Aorta (tissue), 5 donors: ENCODE measurements at regions not wholly inside any gene's neighbourhood (a gene's known extent, or its start where the extent isn't known, plus 50 kb on each side); places are given as distances from the start of the nearest gene placed in this dataset.
A peak's percentile ranks its signal among the peaks of the same experiment; 100 is the strongest.

Experiments used
- ATAC-seq: fragments of 200-7000 bp; cut with Tn5 transposase; one replicate; pipeline ENCODE4 v1.9.1; 2022; ENCODE audit warnings: moderate library complexity; ENCODE audit not compliant: low FRiP score
- DNase-seq, 2 donors: peaks; one replicate each; pipeline ENCODE4 v3.0.0-alpha.2; 2020
- H3K27ac ChIP-seq, 2 donors: one replicate each; pipeline ENCODE4 v1.5.1; 2013; ENCODE audit warnings: low read length in 2 of 2, mild to moderate bottlenecking in 2 of 2, moderate library complexity in 2 of 2, control low read depth in 1 of 2, inconsistent platforms in 1 of 2, low read depth in 1 of 2
- H3K27me3 ChIP-seq, 2 donors: one replicate each; pipeline ENCODE4 v1.6.1; 2013; ENCODE audit warnings: control low read depth in 1 of 2, low read length in 1 of 2, mild to moderate bottlenecking in 1 of 2, moderate library complexity in 1 of 2; ENCODE audit not compliant: insufficient read depth in 2 of 2, control insufficient read depth in 1 of 2
- H3K36me3 ChIP-seq, 2 donors: one replicate each; pipeline ENCODE4 v1.6.1; 2013; ENCODE audit warnings: control low read depth in 1 of 2, low read length in 1 of 2, mild to moderate bottlenecking in 1 of 2; ENCODE audit not compliant: insufficient read depth in 2 of 2, control insufficient read depth in 1 of 2
- H3K4me1 ChIP-seq, 2 donors: one replicate each; pipeline ENCODE4 v1.6.1; 2013; ENCODE audit warnings: low read length in 2 of 2, control low read depth in 1 of 2, mild to moderate bottlenecking in 1 of 2, moderate library complexity in 1 of 2; ENCODE audit not compliant: insufficient read depth in 2 of 2, control insufficient read depth in 1 of 2
- H3K4me3 ChIP-seq, 2 donors: one replicate each; pipeline ENCODE4 v1.5.1; 2013; ENCODE audit warnings: low read length in 2 of 2, control low read depth in 1 of 2, mild to moderate bottlenecking in 1 of 2
- H3K9me3 ChIP-seq: one replicate; pipeline ENCODE4 v1.6.1; 2013; ENCODE audit warnings: mild to moderate bottlenecking, low read length; ENCODE audit not compliant: control insufficient read depth
- WGBS, 2 donors: extraction: QIAGEN DNeasy Blood & Tissue Kit; methylation state at CpG; one replicate each; pipeline ENCODE4 v1.1.7; 2013; 5-methylcytosine and 5-hydroxymethylcytosine counted together
- intact Hi-C, 2 donors: fragments of 100-400 bp; cut with DNase I; formaldehyde crosslinking; loops; one replicate each; pipeline versions ENCODE4 v1.14.2 to v1.15.0; 2022
- donor health status: healthy with polysubstance abuse.
- donor health status: Bipolar disorder and iron deficiency.
- donor health status: DM: no; HTN: no; CAD: no.
- donor health status: DM: no; HTN: no; CAD: no.
- donor health status: DM: yes; HTN: yes; CAD: no.

- no peak overlapping the region for H3K27ac ChIP-seq
- DNase-seq: peak in 1 of 2 donors; percentile 2
- H3K9me3 ChIP-seq: no peaks in the 10 kb centered on the region
- no peak for ATAC-seq
- H3K27me3 ChIP-seq: no peaks in the 10 kb centered on the region
- H3K4me1 ChIP-seq: no peaks in the 10 kb centered on the region
- WGBS, 2 donors: 82 to 96% methylated on average over 3 of the region's 3 CpGs
- H3K36me3 ChIP-seq: no peaks in the 10 kb centered on the region
- no peak overlapping the region for H3K4me3 ChIP-seq
- intact Hi-C loops: no loop called here
Measured at GRCh38 chr22:27681037-27681436, 120.5 kb downstream of the MN1 start.

GRCh38 chr22:27682437-27682836, 119.1 kb downstream of the MN1 start:
- H3K4me3 ChIP-seq: no peak overlapping the region
- no peak overlapping the region for H3K27ac ChIP-seq
- intact Hi-C loops: no loop called here
- no peaks in the 10 kb centered on the region for H3K27me3 ChIP-seq
- ATAC-seq: no peak
- WGBS, 2 donors: 85 to 87% methylated on average over 9 of the region's 9 CpGs
- no peaks in the 10 kb centered on the region for H3K9me3 ChIP-seq
- H3K4me1 ChIP-seq: no peaks in the 10 kb centered on the region
- DNase-seq: no peak
- no peaks in the 10 kb centered on the region for H3K36me3 ChIP-seq

- H3K27me3 ChIP-seq: no peaks in the 10 kb centered on the region
Measured at GRCh38 chr22:27684901-27685300, 116.7 kb downstream of the MN1 start.

DNA sequence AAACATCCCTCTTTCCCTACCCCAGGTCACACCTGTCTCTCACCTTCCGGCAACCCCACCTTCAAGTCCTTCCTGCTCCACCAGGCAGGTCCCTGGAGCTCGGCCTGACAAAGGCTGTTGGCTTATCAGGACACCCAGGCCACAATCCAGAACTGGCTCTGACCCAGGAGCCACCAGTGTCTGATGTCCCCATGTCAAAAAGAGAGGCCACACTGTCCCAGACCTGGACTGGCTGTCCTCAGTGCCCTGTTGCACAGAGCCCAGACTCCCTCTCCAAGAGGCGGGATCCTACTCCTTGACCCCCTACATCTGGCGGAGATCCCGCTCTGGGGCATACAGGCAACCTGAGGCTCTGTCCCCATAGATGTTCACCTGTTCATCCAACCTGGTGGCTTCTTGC, 116.0 kb downstream of the MN1 start:
- no peak overlapping the region for H3K27ac ChIP-seq
- no peak for DNase-seq
- H3K27me3 ChIP-seq: no peaks in the 10 kb centered on the region
- peak; percentile 4 for ATAC-seq
- intact Hi-C loops: loop anchor here in 1 of 2 donors (5.0 kb wide), 1 partner anchor 67 kb away; no protein-coding TSS in a partner anchor
- H3K36me3 ChIP-seq: no peaks in the 10 kb centered on the region
- no peak overlapping the region for H3K4me3 ChIP-seq
- 87 to 88% methylated on average over 5 of the region's 5 CpGs for WGBS, 2 donors
- no peaks in the 10 kb centered on the region for H3K4me1 ChIP-seq
- H3K9me3 ChIP-seq: no peaks in the 10 kb centered on the region

More at GRCh38 chr22:27684901-27685300, 116.7 kb downstream of the MN1 start:
- Histone ChIP-seq H3K9me3 (no peaks in the 10 kb centered on the region), H3K4me3 (no peak overlapping the region), H3K27ac (no peak overlapping the region), H3K36me3 (no peaks in the 10 kb centered on the region), H3K4me1 (no peaks in the 10 kb centered on the region)
- WGBS, 2 donors: 21 to 28% methylated on average over 9 of the region's 9 CpGs
- ATAC-seq (no peak), DNase-seq (no peak)
- intact Hi-C loops: loop anchor here in 1 of 2 donors (5.0 kb wide), 1 partner anchor 67 kb away; no protein-coding TSS in a partner anchor

GRCh38 chr22:27685970-27686369, 115.6 kb downstream of the MN1 start:
- Histone ChIP-seq H3K4me1 (no peaks in the 10 kb centered on the region), H3K4me3 (no peak overlapping the region), H3K36me3 (no peaks in the 10 kb centered on the region), H3K27me3 (no peaks in the 10 kb centered on the region), H3K9me3 (no peaks in the 10 kb centered on the region), H3K27ac (peak overlapping the region; percentile 31 to 68)
- intact Hi-C loops: loop anchor here in 1 of 2 donors (5.0 kb wide), 1 partner anchor 66 kb away; no protein-coding TSS in a partner anchor
- 70 to 75% methylated on average over 1 of the region's 1 CpG for WGBS, 2 donors
- DNase-seq (no peak), ATAC-seq (no peak)

DNA sequence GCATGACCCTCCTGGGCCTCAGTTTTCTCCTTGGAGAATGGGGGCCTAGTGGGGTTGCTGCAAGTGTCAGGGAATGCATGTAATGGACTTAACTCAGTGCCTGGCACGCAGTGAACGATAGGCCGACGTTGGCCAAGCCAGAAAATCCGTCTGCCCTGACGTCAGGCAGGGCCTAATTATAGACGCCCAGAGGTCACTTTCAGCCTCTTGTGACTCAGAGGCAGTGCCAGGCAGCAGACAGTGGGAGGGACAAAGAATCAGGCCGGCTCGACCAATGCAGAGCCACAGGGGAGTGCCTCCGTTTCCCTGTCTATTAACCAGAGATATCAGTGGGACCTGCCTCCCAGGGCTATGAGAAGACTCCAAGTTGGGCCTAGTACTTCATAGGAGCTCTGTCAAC, 115.0 kb downstream of the MN1 start:
- H3K9me3 ChIP-seq: no peaks in the 10 kb centered on the region
- peak overlapping the region; percentile 31 to 84 for H3K27ac ChIP-seq
- intact Hi-C loops: loop anchor here in 1 of 2 donors (5.0 kb wide), 1 partner anchor 66 kb away; no protein-coding TSS in a partner anchor
- H3K36me3 ChIP-seq: no peaks in the 10 kb centered on the region
- DNase-seq: peak; percentile 91 to 93
- H3K4me3 ChIP-seq: no peak overlapping the region
- ATAC-seq: peak; percentile 93
- 4 to 9% methylated on average over 10 of the region's 10 CpGs for WGBS, 2 donors
- no peaks in the 10 kb centered on the region for H3K4me1 ChIP-seq
- H3K27me3 ChIP-seq: no peaks in the 10 kb centered on the region

DNA sequence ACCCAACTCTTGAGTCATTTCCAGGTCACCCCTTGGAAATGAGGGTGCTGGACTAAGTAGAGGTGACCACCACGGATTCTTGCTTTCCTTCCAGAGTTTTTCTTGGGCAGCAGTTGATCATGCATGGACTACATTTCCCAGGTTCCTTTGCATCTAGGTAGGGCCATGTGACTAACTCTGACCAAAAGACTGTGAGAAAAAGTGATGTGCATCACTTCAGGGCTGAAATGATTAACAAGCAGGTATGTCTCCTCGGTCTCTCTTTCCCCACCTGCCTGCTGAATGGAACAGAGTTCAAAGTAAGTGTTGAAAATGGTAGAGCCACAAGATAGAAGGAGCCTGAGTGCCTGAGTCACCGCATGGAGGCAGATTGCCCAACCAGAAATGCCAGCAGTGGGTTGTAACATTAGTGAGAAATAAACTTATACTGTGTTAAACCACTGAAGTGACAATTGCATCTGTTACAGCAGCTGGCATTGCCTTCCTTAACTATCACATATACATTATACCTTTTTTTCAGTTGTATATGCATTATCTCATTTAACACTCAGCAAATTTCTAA, 113.5 kb downstream of the MN1 start:
- intact Hi-C loops: loop anchor here in 1 of 2 donors (5.0 kb wide), 1 partner anchor 64 kb away; no protein-coding TSS in a partner anchor
- Histone ChIP-seq H3K4me3 (no peak overlapping the region), H3K9me3 (peaks cover 2% of the 10 kb centered on the region), H3K36me3 (no peaks in the 10 kb centered on the region), H3K4me1 (no peaks in the 10 kb centered on the region), H3K27ac (no peak overlapping the region), H3K27me3 (no peaks in the 10 kb centered on the region)
- WGBS, 2 donors: 93 to 94% methylated on average over 3 of the region's 3 CpGs
- ATAC-seq: no peak
- no peak for DNase-seq

DNA sequence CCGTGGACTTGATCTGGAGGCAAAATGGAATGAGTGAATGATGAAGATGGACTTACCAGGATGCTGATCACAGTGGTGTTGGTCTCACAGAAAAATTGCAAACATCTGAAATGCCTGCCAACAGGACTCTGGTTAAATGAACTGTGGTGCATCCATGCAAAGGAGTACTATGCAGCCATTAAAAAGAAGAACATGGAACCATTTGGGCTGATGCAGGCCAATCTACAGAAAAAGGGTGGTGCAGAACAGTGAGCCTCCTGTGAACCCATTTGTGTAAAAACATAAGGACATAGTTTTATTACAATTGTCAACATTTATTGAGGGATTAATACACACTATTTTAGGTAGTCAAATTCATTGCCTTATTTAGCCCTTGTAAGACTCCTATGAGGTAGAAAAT, 111.9 kb downstream of the MN1 start:
- intact Hi-C loops: loop anchor here in 1 of 2 donors (5.0 kb wide), 1 partner anchor 63 kb away; no protein-coding TSS in a partner anchor
- ATAC-seq: no peak
- H3K27me3 ChIP-seq: no peaks in the 10 kb centered on the region
- H3K9me3 ChIP-seq: peaks cover 2% of the 10 kb centered on the region
- H3K4me1 ChIP-seq: no peaks in the 10 kb centered on the region
- WGBS, 2 donors: 97 to 99% methylated on average over 1 of the region's 1 CpG
- no peak for DNase-seq
- no peak overlapping the region for H3K4me3 ChIP-seq
- no peaks in the 10 kb centered on the region for H3K36me3 ChIP-seq
- H3K27ac ChIP-seq: no peak overlapping the region

DNA sequence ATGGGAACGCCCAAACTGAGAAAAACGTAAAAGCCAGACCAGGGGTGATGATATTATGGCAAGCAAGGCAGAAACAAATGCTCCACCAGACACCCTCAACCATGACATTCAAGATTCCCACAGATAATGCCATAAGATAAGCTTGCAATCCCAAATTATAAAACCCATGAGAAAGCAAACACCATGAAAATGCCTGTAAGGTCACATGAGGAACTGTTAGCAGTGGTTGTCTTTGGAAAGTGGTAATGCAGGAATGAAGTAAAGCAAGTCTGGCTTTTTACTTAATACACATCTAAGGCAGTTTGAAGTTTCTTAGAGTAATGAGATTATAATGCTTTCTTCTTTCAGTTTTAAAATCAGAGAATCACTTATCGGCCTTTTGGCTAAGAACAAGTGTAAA, 111.0 kb downstream of the MN1 start:
- no peak overlapping the region for H3K4me3 ChIP-seq
- H3K9me3 ChIP-seq: peaks cover 2% of the 10 kb centered on the region
- no peaks in the 10 kb centered on the region for H3K4me1 ChIP-seq
- no peak overlapping the region for H3K27ac ChIP-seq
- no peaks in the 10 kb centered on the region for H3K36me3 ChIP-seq
- DNase-seq (no peak), ATAC-seq (no peak)
- H3K27me3 ChIP-seq: no peaks in the 10 kb centered on the region
- intact Hi-C loops: no loop called here
- 55 to 56% methylated on average over 3 of the region's 3 CpGs for WGBS, 2 donors
